ENCODE measurements at regions not wholly inside any gene's neighbourhood (a gene's known extent, or its start where the extent isn't known, plus 50 kb on each side); places are given as distances from the start of the nearest gene placed in this dataset.
A peak's percentile ranks its signal among the peaks of the same experiment; 100 is the strongest.

GRCh38 chr11:81857386-81857785 is 876.3 kb downstream of the FAM181B start:
- Histone ChIP-seq H3K4me3 (no peak overlapping the region), H3K27me3 (ENCODE audit: control insufficient read depth in 3 of 3, insufficient read depth in 3 of 3, low read length in 2 of 3) (no peaks in the 10 kb centered on the region), H3K9ac (ENCODE audit: insufficient read depth in 1 of 2, low read length in 2 of 2) (peak overlapping the region in 1 of 2 donors; percentile 19), H3K36me3 (ENCODE audit: control insufficient read depth in 4 of 4, insufficient read depth in 4 of 4, low read length in 4 of 4) (no peaks in the 10 kb centered on the region), H3K27ac (ENCODE audit: low read depth in 1 of 2, low read length in 1 of 2) (no peak overlapping the region), H3K9me3 (ENCODE audit: control insufficient read depth in 4 of 4, insufficient read depth in 3 of 4, low read length in 3 of 4) (no peaks in the 10 kb centered on the region), H3K4me1 (ENCODE audit: control insufficient read depth in 5 of 5, insufficient read depth in 5 of 5, low read length in 5 of 5) (peaks cover 0 to 38% (median 8%) of the 10 kb centered on the region in 5 donors)
- 61 to 77% methylated on average over 4 of the region's 4 CpGs for WGBS, 2 donors
- DNase-seq (peak; percentile 82 to 97 (median 97)), ATAC-seq (ENCODE audit: insufficient read depth, low FRiP score) (no peak)
- TF ChIP-seq CTCF (IDR thresholded peaks at IDR 0.05; ENCODE audit: control extremely low read depth, extremely low read depth): no peak

- H3K4me3 ChIP-seq: no peak overlapping the region
- ATAC-seq (ENCODE audit: insufficient read depth, low FRiP score): no peak
- no peak for DNase-seq
- peaks cover 0 to 51% (median 8%) of the 10 kb centered on the region in 5 donors for H3K4me1 ChIP-seq (ENCODE audit: control insufficient read depth in 5 of 5, insufficient read depth in 5 of 5, low read length in 5 of 5)
- no peak for TF ChIP-seq CTCF (IDR thresholded peaks at IDR 0.05; ENCODE audit: control extremely low read depth, extremely low read depth)
- no peak overlapping the region for H3K9ac ChIP-seq (ENCODE audit: insufficient read depth in 1 of 2, low read length in 2 of 2)
- no peak overlapping the region for H3K27ac ChIP-seq (ENCODE audit: low read depth in 1 of 2, low read length in 1 of 2)
- no peaks in the 10 kb centered on the region for H3K36me3 ChIP-seq (ENCODE audit: control insufficient read depth in 4 of 4, insufficient read depth in 4 of 4, low read length in 4 of 4)
- no peaks in the 10 kb centered on the region for H3K27me3 ChIP-seq (ENCODE audit: control insufficient read depth in 3 of 3, insufficient read depth in 3 of 3, low read length in 2 of 3)
- no peaks in the 10 kb centered on the region for H3K9me3 ChIP-seq (ENCODE audit: control insufficient read depth in 4 of 4, insufficient read depth in 3 of 4, low read length in 3 of 4)
- 57 to 58% methylated on average over 1 of the region's 1 CpG for WGBS, 2 donors
Measured at GRCh38 chr11:81853791-81854190, 879.9 kb downstream of the FAM181B start.

- H3K9me3 ChIP-seq (ENCODE audit: control insufficient read depth in 4 of 4, insufficient read depth in 3 of 4, low read length in 3 of 4): no peaks in the 10 kb centered on the region
- whole genome bisulfite sequencing, 2 donors: 61 to 65% methylated on average over 1 of the region's 1 CpG
- no peaks in the 10 kb centered on the region for H3K27me3 ChIP-seq (ENCODE audit: control insufficient read depth in 3 of 3, insufficient read depth in 3 of 3, low read length in 2 of 3)
- no peak for TF ChIP-seq CTCF (IDR thresholded peaks at IDR 0.05; ENCODE audit: control extremely low read depth, extremely low read depth)
- H3K9ac ChIP-seq (ENCODE audit: insufficient read depth in 1 of 2, low read length in 2 of 2): no peak overlapping the region
- peaks cover 0 to 43% (median 8%) of the 10 kb centered on the region in 5 donors for H3K4me1 ChIP-seq (ENCODE audit: control insufficient read depth in 5 of 5, insufficient read depth in 5 of 5, low read length in 5 of 5)
- no peaks in the 10 kb centered on the region for H3K36me3 ChIP-seq (ENCODE audit: control insufficient read depth in 4 of 4, insufficient read depth in 4 of 4, low read length in 4 of 4)
- H3K27ac ChIP-seq (ENCODE audit: low read depth in 1 of 2, low read length in 1 of 2): no peak overlapping the region
- DNase-seq (peak; percentile 49 to 94 (median 90)), ATAC-seq (ENCODE audit: insufficient read depth, low FRiP score) (no peak)
- no peak overlapping the region for H3K4me3 ChIP-seq
Measured at GRCh38 chr11:81852896-81853295, 880.8 kb downstream of the FAM181B start.

- WGBS, 2 donors: 56 to 72% methylated on average over 5 of the region's 5 CpGs
- ATAC-seq (ENCODE audit: insufficient read depth, low FRiP score): no peak
- Histone ChIP-seq H3K4me1 (ENCODE audit: control insufficient read depth in 5 of 5, insufficient read depth in 5 of 5, low read length in 5 of 5) (peaks cover 0 to 32% (median 0%) of the 10 kb centered on the region in 5 donors), H3K9ac (ENCODE audit: insufficient read depth in 1 of 2, low read length in 2 of 2) (no peak overlapping the region), H3K27me3 (ENCODE audit: control insufficient read depth in 3 of 3, insufficient read depth in 3 of 3, low read length in 2 of 3) (no peaks in the 10 kb centered on the region), H3K27ac (ENCODE audit: low read depth in 1 of 2, low read length in 1 of 2) (peak overlapping the region in 1 of 2 donors; percentile 40), H3K9me3 (ENCODE audit: control insufficient read depth in 4 of 4, insufficient read depth in 3 of 4, low read length in 3 of 4) (no peaks in the 10 kb centered on the region), H3K4me3 (no peak overlapping the region), H3K36me3 (ENCODE audit: control insufficient read depth in 4 of 4, insufficient read depth in 4 of 4, low read length in 4 of 4) (no peaks in the 10 kb centered on the region)
- DNase-seq: peak; percentile 88 to 99 (median 99)
- no peak for TF ChIP-seq CTCF (IDR thresholded peaks at IDR 0.05; ENCODE audit: control extremely low read depth, extremely low read depth)
Measured at GRCh38 chr11:81840380-81840779, 893.3 kb downstream of the FAM181B start.

All from lung (tissue), 11 donors.